Right atrium auricular region (tissue), 2 donors: ENCODE measurements at regions not wholly inside any gene's neighbourhood (a gene's known extent, or its start where the extent isn't known, plus 50 kb on each side); places are given as distances from the start of the nearest gene placed in this dataset.
"Not testable (repeated sequence)": the region's sequence is repeated elsewhere in the genome, so short reads cannot be mapped to it uniquely, and the experiment has no call there.

ENCODE experiments used
- DNase-seq: peaks from one replicate; pipeline ENCODE4 v3.0.0-alpha.2; 2019; ENCODE audit warnings: low spot score
- H3K27ac ChIP-seq, 2 donors: fragments of 200-600 bp; sonication (generic); 1 replicate in 1 of 2; 2 replicates in 1 of 2; pipeline ENCODE4 v1.5.1; 2016 to 2019
- H3K27me3 ChIP-seq, 2 donors: fragments of 200-600 bp; sonication (generic); one replicate each; pipeline versions ENCODE4 v1.5.1 to v1.6.0; 2017 to 2019
- H3K36me3 ChIP-seq: fragments of 200-600 bp; sonication (generic); one replicate; pipeline ENCODE4 v1.5.1; 2016
- H3K4me1 ChIP-seq, 2 donors: fragments of 200-600 bp; sonication (generic); one replicate each; pipeline versions ENCODE4 v1.5.1 to v1.6.0; 2017 to 2019
- H3K4me3 ChIP-seq, 2 donors: fragments of 200-600 bp; sonication (generic); 1 replicate in 1 of 2; 2 replicates in 1 of 2; pipeline ENCODE4 v1.5.1; 2017 to 2019; ENCODE audit warnings: mild to moderate bottlenecking in 1 of 2, moderate library complexity in 1 of 2
- H3K9me3 ChIP-seq, 2 donors: fragments of 200-600 bp; sonication (generic); one replicate each; pipeline ENCODE4 v1.5.1; 2019
- CTCF ChIP-seq, 2 donors: fragments of 200-600 bp; sonication (generic); IDR thresholded peaks; one replicate each; pipeline ENCODE4 v1.5.1; 2019; ENCODE audit warnings: antibody characterized with exemption in 2 of 2

GRCh38 chr10:60470091-60470490 lies 80.4 kb upstream of the ANK3 start:
- H3K27me3 ChIP-seq: no peaks in the 10 kb centered on the region
- DNase-seq: no peak
- no peaks in the 10 kb centered on the region for H3K4me1 ChIP-seq
- no peaks in the 10 kb centered on the region for H3K9me3 ChIP-seq
- no peak overlapping the region for H3K4me3 ChIP-seq
- H3K36me3 ChIP-seq: no peaks in the 10 kb centered on the region
- H3K27ac ChIP-seq: no peak overlapping the region
- TF ChIP-seq CTCF (IDR thresholded peaks at IDR 0.05): no peak

GRCh38 chr10:60469147-60469546 lies 79.5 kb upstream of the ANK3 start:
- H3K9me3 ChIP-seq, DNase-seq, H3K4me1 ChIP-seq, H3K4me3 ChIP-seq, H3K27me3 ChIP-seq, H3K36me3 ChIP-seq, H3K27ac ChIP-seq: not testable (repeated sequence)

- no peak for TF ChIP-seq CTCF (IDR thresholded peaks at IDR 0.05)
- Histone ChIP-seq H3K9me3 (no peaks in the 10 kb centered on the region), H3K4me3 (no peak overlapping the region), H3K4me1 (no peaks in the 10 kb centered on the region), H3K27me3 (no peaks in the 10 kb centered on the region), H3K27ac (no peak overlapping the region), H3K36me3 (no peaks in the 10 kb centered on the region)
- DNase-seq: no peak
Observed at GRCh38 chr10:60467202-60467546, 77.5 kb upstream of the ANK3 start.

- Histone ChIP-seq H3K27me3 (no peaks in the 10 kb centered on the region), H3K27ac (no peak overlapping the region), H3K9me3 (no peaks in the 10 kb centered on the region), H3K36me3 (no peaks in the 10 kb centered on the region), H3K4me1 (no peaks in the 10 kb centered on the region), H3K4me3 (no peak overlapping the region)
- DNase-seq: no peak
- TF ChIP-seq CTCF (IDR thresholded peaks at IDR 0.05): no peak
Observed at GRCh38 chr10:60466267-60467201, 76.9 kb upstream of the ANK3 start.

GRCh38 chr10:60465801-60466200 lies 76.1 kb upstream of the ANK3 start:
- Histone ChIP-seq H3K4me1 (no peaks in the 10 kb centered on the region), H3K27ac (no peak overlapping the region), H3K27me3 (no peaks in the 10 kb centered on the region), H3K9me3 (no peaks in the 10 kb centered on the region), H3K4me3 (no peak overlapping the region), H3K36me3 (no peaks in the 10 kb centered on the region)
- TF ChIP-seq CTCF (IDR thresholded peaks at IDR 0.05): no peak
- no peak for DNase-seq

- H3K4me3 ChIP-seq: no peak overlapping the region
- TF ChIP-seq CTCF (IDR thresholded peaks at IDR 0.05): no peak
- no peak for DNase-seq
- H3K36me3 ChIP-seq: no peaks in the 10 kb centered on the region
- no peaks in the 10 kb centered on the region for H3K27me3 ChIP-seq
- H3K27ac ChIP-seq: no peak overlapping the region
- H3K4me1 ChIP-seq: no peaks in the 10 kb centered on the region
- H3K9me3 ChIP-seq: no peaks in the 10 kb centered on the region
Observed at GRCh38 chr10:60464659-60465058, 75.0 kb upstream of the ANK3 start.
